AG04449 (cell line): ENCODE measurements at regions not wholly inside any gene's neighbourhood (a gene's known extent, or its start where the extent isn't known, plus 50 kb on each side); places are given as distances from the start of the nearest gene placed in this dataset.
A peak's percentile ranks its signal among the peaks of the same experiment; 100 is the strongest.

Experiments
- CTCF ChIA-PET: fragments of 350-600 bp; formaldehyde crosslinking; extraction: SDS; loops from one replicate; lab custom pipeline; 2021; ENCODE audit warnings: antibody characterized with exemption; lab: Yijun Ruan, JAX
- POLR2A ChIA-PET: fragments of 400-600, 350-600 bp; formaldehyde crosslinking; extraction: SDS; loops from one replicate; lab custom pipeline; 2020; ENCODE audit warnings: antibody characterized with exemption, inconsistent platforms; lab: Yijun Ruan, JAX
- DNase-seq: peaks from one replicate; pipeline ENCODE4 v3.0.0-alpha.2; 2010; ENCODE audit warnings: low read depth, low spot score
- H3K4me3 ChIP-seq: 2 replicates; pipeline ENCODE4 v1.5.1; 2011; ENCODE audit warnings: low read depth, mild to moderate bottlenecking, control low read depth, low read length
- TF ChIP-seq, protein P1 (sequence below): IDR thresholded peaks from one replicate; pipeline ENCODE4 v1.5.1; 2011; ENCODE audit warnings: mild to moderate bottlenecking, moderate library complexity, low read length, control low read depth, inconsistent platforms; ENCODE audit not compliant: insufficient read depth; ENCODE audit errors: missing control alignments

- TF ChIP-seq, protein P1, sequence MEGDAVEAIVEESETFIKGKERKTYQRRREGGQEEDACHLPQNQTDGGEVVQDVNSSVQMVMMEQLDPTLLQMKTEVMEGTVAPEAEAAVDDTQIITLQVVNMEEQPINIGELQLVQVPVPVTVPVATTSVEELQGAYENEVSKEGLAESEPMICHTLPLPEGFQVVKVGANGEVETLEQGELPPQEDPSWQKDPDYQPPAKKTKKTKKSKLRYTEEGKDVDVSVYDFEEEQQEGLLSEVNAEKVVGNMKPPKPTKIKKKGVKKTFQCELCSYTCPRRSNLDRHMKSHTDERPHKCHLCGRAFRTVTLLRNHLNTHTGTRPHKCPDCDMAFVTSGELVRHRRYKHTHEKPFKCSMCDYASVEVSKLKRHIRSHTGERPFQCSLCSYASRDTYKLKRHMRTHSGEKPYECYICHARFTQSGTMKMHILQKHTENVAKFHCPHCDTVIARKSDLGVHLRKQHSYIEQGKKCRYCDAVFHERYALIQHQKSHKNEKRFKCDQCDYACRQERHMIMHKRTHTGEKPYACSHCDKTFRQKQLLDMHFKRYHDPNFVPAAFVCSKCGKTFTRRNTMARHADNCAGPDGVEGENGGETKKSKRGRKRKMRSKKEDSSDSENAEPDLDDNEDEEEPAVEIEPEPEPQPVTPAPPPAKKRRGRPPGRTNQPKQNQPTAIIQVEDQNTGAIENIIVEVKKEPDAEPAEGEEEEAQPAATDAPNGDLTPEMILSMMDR: no peak
- no peak overlapping the region for H3K4me3 ChIP-seq
- DNase-seq: no peak
- CTCF ChIA-PET: no interaction called here
- POLR2A ChIA-PET: no interaction called here
These were observed 470.0 kb upstream of the SEMA3A start for GRCh38 chr7:84664626-84665025.

GRCh38 chr7:84663224-84663623, 468.6 kb upstream of the SEMA3A start:
- TF ChIP-seq, protein P1: no peak
- H3K4me3 ChIP-seq: no peak overlapping the region
- ChIA-PET CTCF (no interaction called here), POLR2A (no interaction called here)
- no peak for DNase-seq

DNA sequence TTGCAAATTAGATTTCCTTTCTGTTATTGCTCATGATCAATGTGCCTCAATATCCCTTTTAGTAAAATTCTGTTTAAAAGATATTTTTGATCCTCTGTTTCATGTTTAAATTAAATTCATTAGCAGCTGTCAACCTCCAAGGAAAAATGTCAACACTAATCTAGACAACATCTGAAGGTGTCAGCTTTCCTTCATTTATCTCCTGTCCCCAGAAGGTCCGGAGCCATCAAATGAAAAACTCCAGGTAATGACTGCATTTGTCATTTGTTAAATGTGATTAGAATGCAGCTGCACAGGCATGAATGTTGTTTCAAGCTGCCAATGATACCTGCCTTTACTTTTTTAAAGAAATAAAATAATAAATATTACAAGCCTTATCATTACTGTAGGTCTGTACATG, 463.7 kb upstream of the SEMA3A start:
- TF ChIP-seq, protein P1: no peak
- no peak for DNase-seq
- H3K4me3 ChIP-seq: no peak overlapping the region
- POLR2A ChIA-PET: no interaction called here
- CTCF ChIA-PET: no interaction called here

DNA sequence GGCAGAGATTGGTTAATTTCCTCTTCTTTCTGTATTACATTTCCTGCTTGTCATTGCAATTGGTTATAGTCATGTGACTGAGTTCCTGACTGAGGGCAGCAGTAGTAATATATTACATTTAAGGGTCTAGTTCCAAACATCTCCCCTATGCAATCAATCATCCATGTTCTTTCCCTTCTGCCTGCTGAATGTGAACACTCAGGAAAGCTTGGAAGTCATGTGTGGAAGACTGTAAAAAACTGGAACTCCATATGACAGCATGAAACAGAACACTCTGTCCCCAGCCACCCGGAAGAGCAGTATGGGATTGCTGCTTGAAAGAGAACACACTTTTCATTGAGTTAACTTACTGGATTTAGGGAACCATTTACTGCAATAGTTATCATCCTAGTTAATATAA, 459.7 kb upstream of the SEMA3A start:
- H3K4me3 ChIP-seq: no peak overlapping the region
- TF ChIP-seq, protein P1: no peak
- CTCF ChIA-PET: no interaction called here
- DNase-seq: no peak
- POLR2A ChIA-PET: no interaction called here

GRCh38 chr7:84651876-84652275, 457.3 kb upstream of the SEMA3A start:
- no peak for DNase-seq
- TF ChIP-seq, protein P1: no peak
- ChIA-PET CTCF (no interaction called here), POLR2A (no interaction called here)
- no peak overlapping the region for H3K4me3 ChIP-seq

- no peak overlapping the region for H3K4me3 ChIP-seq
- TF ChIP-seq, protein P1: no peak
- CTCF ChIA-PET: interaction anchor here (0.6 to 0.8 kb wide), 2 partner anchors 25 to 456 kb away, joined by 3 read pairs; no protein-coding TSS in a partner anchor
- POLR2A ChIA-PET: interaction anchor here (0.6 to 1.3 kb wide), 3 partner anchors 10 to 50 kb away, joined by 3 to 8 read pairs (median 3); no protein-coding TSS in a partner anchor
- DNase-seq: peak; percentile 90
These were observed 453.5 kb upstream of the SEMA3A start for GRCh38 chr7:84647797-84648757.
